ENCODE measurements at regions not wholly inside any gene's neighbourhood (a gene's known extent, or its start where the extent isn't known, plus 50 kb on each side); places are given as distances from the start of the nearest gene placed in this dataset.

DNA sequence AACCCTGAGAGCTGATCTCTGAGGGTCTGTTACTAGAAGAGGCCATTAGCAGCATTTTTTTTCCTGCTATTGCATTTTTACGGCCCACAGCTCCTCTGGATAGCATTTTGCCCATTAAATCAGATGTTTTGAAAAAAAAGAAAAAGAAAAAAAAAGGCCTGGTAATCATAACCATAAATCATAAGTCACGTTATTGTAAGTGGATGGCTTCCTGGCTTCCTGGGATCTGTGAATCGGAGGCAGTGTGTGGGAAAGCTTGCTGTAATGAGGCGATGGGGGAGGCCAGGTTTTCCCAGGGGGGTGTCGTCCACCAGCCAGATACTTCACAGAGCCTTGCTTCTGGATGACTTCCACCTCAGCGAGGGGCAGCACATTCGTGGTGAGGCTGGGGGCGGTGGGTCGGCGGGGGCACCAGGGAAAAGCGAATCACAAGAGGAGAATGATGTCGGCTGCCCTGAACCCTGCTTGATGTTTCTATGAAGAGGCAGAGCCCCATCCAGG is 106.5 kb upstream of the SYT13 start:
- intact Hi-C loops (cut with micrococcal nuclease): no loop called here
- Histone ChIP-seq H3K27me3 (ENCODE audit: control insufficient read depth in 2 of 2, insufficient read depth in 2 of 2, low read length in 2 of 2) (peaks cover 0 to 3% of the 10 kb centered on the region in 2 experiments), H3K9ac (replicated peaks; ENCODE audit: extremely low read depth, insufficient read depth, low read length) (no peak overlapping the region), H3K36me3 (ENCODE audit: control insufficient read depth in 2 of 2, extremely low read depth in 1 of 2, insufficient read depth in 2 of 2, low read length in 2 of 2) (no peaks in the 10 kb centered on the region), H3K4me3 (replicated peaks in 1 of 3; ENCODE audit: insufficient read depth in 1 of 3, low read depth in 1 of 3, low read length in 3 of 3) (no peak overlapping the region), H3K9me3 (replicated peaks; ENCODE audit: control insufficient read depth, insufficient read depth, low read length) (no peaks in the 10 kb centered on the region), H2AFZ (ENCODE audit: low read depth, low read length) (no peak overlapping the region), H3K79me2 (ENCODE audit: control insufficient read depth, insufficient read depth, low read length) (no peaks in the 10 kb centered on the region), H4K20me1 (replicated peaks; ENCODE audit: control insufficient read depth, extremely low read depth, insufficient read depth, low read length) (no peaks in the 10 kb centered on the region), H3K9me1 (replicated peaks; ENCODE audit: control insufficient read depth, extremely low read depth, insufficient read depth, low read length) (no peaks in the 10 kb centered on the region), H3K27ac (ENCODE audit: insufficient read depth, low read depth, low read length) (no peak overlapping the region), H3K4me1 (ENCODE audit: control insufficient read depth, extremely low read depth, insufficient read depth, low read length) (no peaks in the 10 kb centered on the region), H3K4me2 (ENCODE audit: insufficient read depth, low read length) (no peak overlapping the region)
- no peak for DNase-seq (ENCODE audit: low read depth, low spot score)
- dilution Hi-C loops (cut with MboI; ENCODE audit: extremely low pct_ligation_motif_present, low sequenced_read_pairs): no loop called here
- no peak for FAIRE-seq
- no TSS peak for BruUV-seq (replicated peaks)
- ChIA-PET CTCF (interaction anchor here (2.0 kb wide), 1 partner anchor 21 kb away, joined by 6 read pairs; no protein-coding TSS in a partner anchor), POLR2A (no interaction called here)
- no peak for TF ChIP-seq GATA2 (IDR thresholded peaks at IDR 0.05; ENCODE audit: insufficient read depth, insufficient read length, low read depth, low read length)
- TF ChIP-seq MYC (IDR thresholded peaks at IDR 0.05; ENCODE audit: low read depth, low read length): no peak
- no peak for TF ChIP-seq POLR2AphosphoS5 (IDR thresholded peaks at IDR 0.05; ENCODE audit: insufficient read depth, low read depth, low read length)
- TF ChIP-seq POLR2A (IDR thresholded peaks at IDR 0.05; ENCODE audit: low read depth, low read length): no peak
- TF ChIP-seq EZH2 (IDR thresholded peaks at IDR 0.05; ENCODE audit: borderline replicate concordance, low read depth, low read length, severe bottlenecking): no peak
- no peak for TF ChIP-seq MAX (IDR thresholded peaks at IDR 0.05; ENCODE audit: insufficient read depth, insufficient read length)

DNA sequence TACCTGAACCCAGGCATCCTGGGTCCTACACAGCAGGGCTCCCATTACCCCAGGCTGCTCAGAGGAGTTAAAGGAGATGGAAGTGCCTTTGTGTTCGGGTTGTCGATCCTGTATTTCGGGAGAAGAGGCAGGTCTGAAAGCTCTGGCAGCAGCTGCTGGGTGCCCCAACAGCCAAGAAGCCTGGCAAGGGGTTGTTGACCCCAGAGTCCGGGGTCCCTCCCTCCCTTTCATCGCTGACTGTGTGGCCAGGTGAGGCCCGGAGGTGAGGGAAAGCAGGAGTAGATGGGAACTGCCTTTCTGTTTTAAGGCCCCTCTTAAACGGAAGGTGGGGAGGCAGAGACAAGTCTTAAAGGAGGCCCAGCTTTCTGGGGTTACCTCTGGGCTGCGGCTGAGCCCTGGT is 106.0 kb upstream of the SYT13 start:
- POLR2A ChIA-PET: no interaction called here
- H3K36me3 ChIP-seq (ENCODE audit: control insufficient read depth in 2 of 2, extremely low read depth in 1 of 2, insufficient read depth in 2 of 2, low read length in 2 of 2): no peaks in the 10 kb centered on the region
- no peaks in the 10 kb centered on the region for H3K4me1 ChIP-seq (ENCODE audit: control insufficient read depth, extremely low read depth, insufficient read depth, low read length)
- no peaks in the 10 kb centered on the region for H3K9me1 ChIP-seq (replicated peaks; ENCODE audit: control insufficient read depth, extremely low read depth, insufficient read depth, low read length)
- peaks cover 0 to 3% of the 10 kb centered on the region in 2 experiments for H3K27me3 ChIP-seq (ENCODE audit: control insufficient read depth in 2 of 2, insufficient read depth in 2 of 2, low read length in 2 of 2)
- no peak overlapping the region for H3K9ac ChIP-seq (replicated peaks; ENCODE audit: extremely low read depth, insufficient read depth, low read length)
- no peak for FAIRE-seq
- no TSS peak for BruUV-seq (replicated peaks)
- no peak for TF ChIP-seq JUN (IDR thresholded peaks at IDR 0.05; ENCODE audit: borderline replicate concordance, insufficient read depth, insufficient read length, low read depth)
- no peak for TF ChIP-seq MAX (IDR thresholded peaks at IDR 0.05; ENCODE audit: insufficient read depth, insufficient read length)
- no peak for TF ChIP-seq FOS (IDR thresholded peaks at IDR 0.05; ENCODE audit: borderline replicate concordance, insufficient read depth, low read length)
- TF ChIP-seq, protein P1, sequence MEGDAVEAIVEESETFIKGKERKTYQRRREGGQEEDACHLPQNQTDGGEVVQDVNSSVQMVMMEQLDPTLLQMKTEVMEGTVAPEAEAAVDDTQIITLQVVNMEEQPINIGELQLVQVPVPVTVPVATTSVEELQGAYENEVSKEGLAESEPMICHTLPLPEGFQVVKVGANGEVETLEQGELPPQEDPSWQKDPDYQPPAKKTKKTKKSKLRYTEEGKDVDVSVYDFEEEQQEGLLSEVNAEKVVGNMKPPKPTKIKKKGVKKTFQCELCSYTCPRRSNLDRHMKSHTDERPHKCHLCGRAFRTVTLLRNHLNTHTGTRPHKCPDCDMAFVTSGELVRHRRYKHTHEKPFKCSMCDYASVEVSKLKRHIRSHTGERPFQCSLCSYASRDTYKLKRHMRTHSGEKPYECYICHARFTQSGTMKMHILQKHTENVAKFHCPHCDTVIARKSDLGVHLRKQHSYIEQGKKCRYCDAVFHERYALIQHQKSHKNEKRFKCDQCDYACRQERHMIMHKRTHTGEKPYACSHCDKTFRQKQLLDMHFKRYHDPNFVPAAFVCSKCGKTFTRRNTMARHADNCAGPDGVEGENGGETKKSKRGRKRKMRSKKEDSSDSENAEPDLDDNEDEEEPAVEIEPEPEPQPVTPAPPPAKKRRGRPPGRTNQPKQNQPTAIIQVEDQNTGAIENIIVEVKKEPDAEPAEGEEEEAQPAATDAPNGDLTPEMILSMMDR (IDR thresholded peaks at IDR 0.05; ENCODE audit: extremely low read depth in 1 of 2, insufficient read depth in 1 of 2, low read depth in 1 of 2, low read length in 2 of 2): no peak
- no peak for TF ChIP-seq POLR2A (IDR thresholded peaks at IDR 0.05; ENCODE audit: low read depth, low read length)
- DNase-seq (ENCODE audit: low read depth, low spot score): no peak
- dilution Hi-C loops (cut with MboI; ENCODE audit: extremely low pct_ligation_motif_present, low sequenced_read_pairs) (no loop called here), intact Hi-C loops (cut with micrococcal nuclease) (no loop called here)
- CTCF ChIA-PET: interaction anchor here (0.6 to 2.0 kb wide), 2 partner anchors 8 to 21 kb away, joined by 3 to 6 read pairs; no protein-coding TSS in a partner anchor
- no peak overlapping the region for H3K4me2 ChIP-seq (ENCODE audit: insufficient read depth, low read length)
- no peak overlapping the region for H3K4me3 ChIP-seq (replicated peaks in 1 of 3; ENCODE audit: insufficient read depth in 1 of 3, low read depth in 1 of 3, low read length in 3 of 3)
- H2AFZ ChIP-seq (ENCODE audit: low read depth, low read length): no peak overlapping the region
- H3K9me3 ChIP-seq (replicated peaks; ENCODE audit: control insufficient read depth, insufficient read depth, low read length): no peaks in the 10 kb centered on the region
- no peaks in the 10 kb centered on the region for H4K20me1 ChIP-seq (replicated peaks; ENCODE audit: control insufficient read depth, extremely low read depth, insufficient read depth, low read length)
- no peak overlapping the region for H3K27ac ChIP-seq (ENCODE audit: insufficient read depth, low read depth, low read length)
- H3K79me2 ChIP-seq (ENCODE audit: control insufficient read depth, insufficient read depth, low read length): no peaks in the 10 kb centered on the region

All from endothelial cell of umbilical vein (primary cell).